ENCODE measurements at regions not wholly inside any gene's neighbourhood (a gene's known extent, or its start where the extent isn't known, plus 50 kb on each side); places are given as distances from the start of the nearest gene placed in this dataset.

DNA sequence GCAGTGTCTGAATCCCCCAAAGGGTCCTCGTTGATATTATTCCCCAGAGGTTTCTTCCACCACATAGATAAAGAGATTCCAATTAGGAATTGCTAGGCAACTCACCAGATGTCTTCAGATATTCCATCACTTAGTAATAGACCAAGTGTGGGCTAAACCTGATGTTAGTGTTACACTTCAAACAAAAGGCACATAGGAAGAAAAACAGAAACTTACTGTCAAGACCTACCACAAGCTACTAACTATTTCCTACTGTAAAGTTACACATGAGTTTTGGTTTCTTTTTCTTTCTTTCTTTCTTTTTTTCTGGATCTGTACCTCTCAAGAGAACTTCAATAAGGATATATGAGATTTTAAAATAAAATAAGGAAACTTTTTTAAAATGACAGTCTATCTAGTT, 879.1 kb upstream of the NEGR1 start:
- TF ChIP-seq, protein P1, sequence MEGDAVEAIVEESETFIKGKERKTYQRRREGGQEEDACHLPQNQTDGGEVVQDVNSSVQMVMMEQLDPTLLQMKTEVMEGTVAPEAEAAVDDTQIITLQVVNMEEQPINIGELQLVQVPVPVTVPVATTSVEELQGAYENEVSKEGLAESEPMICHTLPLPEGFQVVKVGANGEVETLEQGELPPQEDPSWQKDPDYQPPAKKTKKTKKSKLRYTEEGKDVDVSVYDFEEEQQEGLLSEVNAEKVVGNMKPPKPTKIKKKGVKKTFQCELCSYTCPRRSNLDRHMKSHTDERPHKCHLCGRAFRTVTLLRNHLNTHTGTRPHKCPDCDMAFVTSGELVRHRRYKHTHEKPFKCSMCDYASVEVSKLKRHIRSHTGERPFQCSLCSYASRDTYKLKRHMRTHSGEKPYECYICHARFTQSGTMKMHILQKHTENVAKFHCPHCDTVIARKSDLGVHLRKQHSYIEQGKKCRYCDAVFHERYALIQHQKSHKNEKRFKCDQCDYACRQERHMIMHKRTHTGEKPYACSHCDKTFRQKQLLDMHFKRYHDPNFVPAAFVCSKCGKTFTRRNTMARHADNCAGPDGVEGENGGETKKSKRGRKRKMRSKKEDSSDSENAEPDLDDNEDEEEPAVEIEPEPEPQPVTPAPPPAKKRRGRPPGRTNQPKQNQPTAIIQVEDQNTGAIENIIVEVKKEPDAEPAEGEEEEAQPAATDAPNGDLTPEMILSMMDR (IDR thresholded peaks at IDR 0.05): no peak
- no peak for TF ChIP-seq POLR2A (IDR thresholded peaks at IDR 0.05)

Data from uterus (tissue), 2 donors.